Stimulated activated CD8-positive, alpha-beta memory T cell treated with anti-CD3 and anti-CD28 coated beads, Interleukin-7, amount 100 ng/mL, for 24 hours (primary cell): ENCODE measurements at regions not wholly inside any gene's neighbourhood (a gene's known extent, or its start where the extent isn't known, plus 50 kb on each side); places are given as distances from the start of the nearest gene placed in this dataset.

Experiments used
- DNase-seq: peaks from one replicate; pipeline ENCODE4 v3.0.0-alpha.2; 2020; ENCODE audit warnings: low read depth

DNA sequence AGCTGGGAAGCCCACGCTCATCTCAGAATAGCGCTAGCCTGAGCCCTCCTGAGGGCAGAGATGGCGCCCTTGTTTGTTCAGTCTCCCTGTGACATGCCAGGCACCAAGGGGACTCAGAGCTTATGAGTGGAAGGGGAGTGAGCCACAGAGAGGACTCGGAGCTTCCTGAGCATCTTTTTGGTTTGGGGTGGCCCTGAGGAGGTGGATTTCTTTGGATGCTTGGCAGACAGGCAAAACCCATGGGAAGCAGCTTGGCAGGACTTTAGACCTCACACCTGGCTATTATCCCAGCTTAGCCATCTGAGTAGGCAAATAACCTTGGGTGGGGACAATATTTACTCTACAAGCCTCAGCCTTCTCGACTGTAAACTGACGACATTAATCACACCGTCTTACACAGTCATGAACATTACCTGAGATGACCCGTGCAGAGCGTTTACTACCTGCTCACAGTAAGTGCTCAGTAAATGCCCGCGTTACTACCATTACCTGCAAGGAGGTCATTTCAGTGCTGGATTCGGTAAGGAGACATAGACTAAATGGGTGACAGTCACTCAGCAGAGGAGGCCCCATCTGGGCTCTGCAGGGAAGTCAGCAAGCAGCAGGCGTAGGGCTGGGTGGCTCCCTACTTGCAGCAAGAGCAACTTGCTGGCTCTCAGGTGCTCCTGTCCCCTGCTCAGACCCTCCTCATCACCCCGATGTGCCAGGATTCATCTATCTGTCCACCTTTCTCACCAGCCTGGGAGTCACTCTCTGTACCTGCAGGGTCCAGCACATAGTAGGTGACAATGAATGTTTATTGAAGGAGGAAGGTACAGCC lies 54.9 kb downstream of the KLHDC7A start:
- no peak for DNase-seq

DNA sequence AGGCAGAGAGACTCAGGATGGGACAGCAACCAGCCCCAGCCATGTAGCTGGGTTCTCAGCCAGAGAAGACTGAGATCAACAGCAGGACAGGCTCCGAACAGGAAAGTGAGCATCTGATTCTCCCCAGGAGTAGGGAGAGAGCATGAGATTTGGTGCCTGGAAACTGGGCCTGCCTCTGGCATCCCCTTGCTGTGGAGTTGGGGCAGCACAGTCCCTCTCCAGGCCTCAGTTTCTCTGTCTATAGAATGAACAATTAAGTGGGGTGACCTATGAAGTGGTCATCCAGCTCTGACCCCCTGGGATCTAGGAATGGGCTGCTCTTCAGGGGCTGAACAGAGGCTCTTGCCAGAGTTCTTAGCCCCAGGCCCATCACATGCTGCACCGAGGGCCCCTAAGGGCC lies 55.6 kb downstream of the KLHDC7A start:
- no peak for DNase-seq

DNA sequence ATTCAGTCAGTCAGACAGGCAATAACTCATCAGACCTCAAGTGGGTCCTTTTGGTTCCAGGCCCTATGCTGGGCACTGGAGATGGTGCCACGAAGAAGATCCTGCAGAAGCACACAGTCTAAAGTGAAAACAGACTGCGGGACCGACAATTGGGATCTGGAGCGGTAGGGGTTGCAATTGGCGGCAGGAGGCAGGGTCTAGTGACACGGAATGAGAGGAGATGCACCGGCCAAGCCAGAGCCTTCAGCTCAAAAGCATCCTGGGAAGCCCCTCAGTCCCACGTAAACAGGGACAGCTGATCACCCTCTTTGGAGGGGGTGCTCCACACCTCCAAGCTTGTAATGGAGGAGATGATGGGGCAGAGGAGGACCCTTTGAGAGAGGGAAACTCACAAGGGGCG lies 56.2 kb downstream of the KLHDC7A start:
- DNase-seq: no peak

DNA sequence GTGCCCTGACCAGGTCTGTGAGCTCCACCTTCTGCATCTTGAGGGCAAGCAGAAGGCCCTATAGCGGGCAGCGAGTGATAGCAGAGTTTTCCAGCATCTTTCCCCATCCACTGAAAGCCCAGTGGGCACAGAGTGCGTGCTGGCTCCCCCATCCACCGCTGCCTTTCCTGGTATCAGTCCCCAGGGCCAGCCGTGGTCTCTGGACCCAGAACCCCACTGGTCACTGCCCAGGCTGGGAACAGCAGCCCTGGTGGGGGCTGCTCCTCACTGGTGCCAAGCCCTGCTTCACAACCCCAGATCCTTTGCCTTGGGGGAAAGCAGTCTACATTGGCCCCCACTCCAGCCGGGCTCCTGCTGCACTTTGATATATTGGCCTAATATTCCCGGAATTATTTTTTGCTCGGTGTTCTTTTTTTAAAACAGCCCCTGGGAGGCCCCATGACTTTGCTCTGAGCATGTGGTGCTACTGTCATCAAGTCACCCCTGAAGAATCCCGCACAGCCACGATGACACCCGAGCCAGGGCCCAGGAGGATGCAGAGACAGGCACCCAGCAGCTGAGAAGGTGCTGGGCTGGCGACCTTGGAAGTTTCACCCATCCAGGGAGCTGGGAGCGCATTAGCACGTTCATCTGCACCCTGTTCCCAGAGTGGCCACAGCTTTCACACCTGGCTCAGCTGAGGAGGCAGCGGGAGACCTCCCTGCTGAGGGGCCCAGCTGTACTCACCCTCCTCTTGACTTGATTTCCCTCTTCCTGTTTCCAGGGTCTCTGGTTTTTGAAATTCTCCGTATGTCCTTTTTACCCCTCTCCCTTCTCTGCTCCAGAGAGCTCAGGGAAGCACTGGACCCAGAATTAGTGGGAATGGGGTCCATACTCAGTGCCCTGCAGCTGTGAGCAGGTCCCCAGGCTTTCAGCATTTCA lies 56.9 kb downstream of the KLHDC7A start:
- DNase-seq: no peak

DNA sequence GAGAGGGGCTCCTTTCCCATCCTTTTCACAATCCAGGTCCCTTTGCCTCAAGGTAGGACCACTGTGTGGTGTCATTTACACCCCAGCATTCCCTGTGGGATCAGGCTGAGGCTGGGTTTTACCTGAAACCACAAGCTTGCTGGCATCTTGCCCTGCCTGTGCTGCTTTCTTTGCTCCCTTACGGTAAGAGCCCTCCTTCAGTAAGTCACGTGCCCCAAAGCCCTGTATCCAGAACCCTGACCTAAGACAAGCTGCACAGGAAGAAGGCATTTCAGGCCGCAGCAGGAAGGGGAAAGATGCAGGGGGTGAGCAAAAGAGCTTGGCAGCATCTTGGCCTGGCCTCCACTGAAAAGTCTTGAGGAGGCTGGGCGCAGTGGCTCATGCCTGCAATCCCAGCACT lies 58.4 kb downstream of the KLHDC7A start:
- DNase-seq: no peak

DNA sequence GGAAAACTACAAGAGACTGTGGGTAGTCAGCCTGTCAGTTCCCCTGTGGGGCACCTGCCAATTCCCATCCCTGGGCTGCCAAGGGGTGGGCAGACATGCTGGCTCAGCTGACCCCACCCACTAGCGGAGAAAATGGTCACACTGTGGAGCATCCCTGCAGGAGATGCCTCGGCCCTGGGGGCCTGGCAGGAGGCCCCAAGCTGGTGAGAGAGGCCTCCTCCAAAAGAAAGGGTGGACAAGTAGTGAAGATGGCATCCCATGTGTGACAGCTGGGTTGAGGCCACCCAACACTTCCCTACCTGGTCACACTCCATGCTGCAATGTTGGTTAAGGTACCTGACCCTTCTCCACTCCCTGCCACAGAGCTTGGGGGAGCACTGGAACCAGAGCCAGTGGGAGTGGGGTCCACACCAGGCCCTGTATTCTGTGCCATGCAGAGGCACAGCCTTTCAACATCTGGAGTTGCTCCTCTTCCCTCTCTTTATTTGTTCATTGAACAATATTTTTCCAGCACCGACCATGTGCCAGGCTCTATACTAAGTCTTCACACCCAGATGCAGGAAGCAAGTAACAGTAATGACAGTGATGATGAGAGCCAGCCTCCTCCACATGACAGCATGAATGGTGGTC lies 59.5 kb downstream of the KLHDC7A start:
- DNase-seq: no peak

DNA sequence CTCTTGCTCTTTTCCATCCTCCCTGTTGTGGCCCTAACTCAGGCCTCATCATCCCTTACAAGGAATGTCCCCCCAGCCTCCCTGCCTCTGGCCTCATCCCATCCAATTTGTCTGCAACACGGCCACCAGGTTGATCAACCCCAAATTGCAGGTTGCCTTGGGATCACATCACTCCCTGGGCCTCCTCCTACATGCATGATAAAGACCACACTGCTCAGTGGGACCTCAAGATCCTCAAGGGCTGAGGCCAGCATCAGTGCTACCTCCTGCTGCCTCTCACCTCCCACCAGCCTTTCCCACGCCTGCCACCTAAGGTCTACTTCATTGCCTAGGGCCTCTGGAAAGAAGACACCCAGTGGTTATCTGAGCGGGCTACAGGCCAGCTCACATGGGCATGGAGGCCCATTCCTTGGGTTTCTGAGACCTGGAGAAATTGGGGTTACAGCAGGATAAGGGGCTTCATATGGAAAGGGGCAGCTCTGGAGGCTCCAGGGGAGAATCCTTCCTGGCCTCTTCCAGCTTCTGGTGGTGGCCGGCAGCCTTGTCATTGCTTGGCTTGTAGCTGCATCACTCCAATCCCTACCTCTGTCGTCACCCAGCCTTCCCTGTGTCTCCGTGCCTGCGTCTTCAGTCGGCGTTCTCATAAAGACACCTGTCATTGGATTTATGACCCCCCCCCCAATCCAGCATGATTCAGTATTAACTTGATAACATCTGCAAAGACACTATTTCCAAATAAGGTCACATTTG lies 60.5 kb downstream of the KLHDC7A start:
- no peak for DNase-seq

DNA sequence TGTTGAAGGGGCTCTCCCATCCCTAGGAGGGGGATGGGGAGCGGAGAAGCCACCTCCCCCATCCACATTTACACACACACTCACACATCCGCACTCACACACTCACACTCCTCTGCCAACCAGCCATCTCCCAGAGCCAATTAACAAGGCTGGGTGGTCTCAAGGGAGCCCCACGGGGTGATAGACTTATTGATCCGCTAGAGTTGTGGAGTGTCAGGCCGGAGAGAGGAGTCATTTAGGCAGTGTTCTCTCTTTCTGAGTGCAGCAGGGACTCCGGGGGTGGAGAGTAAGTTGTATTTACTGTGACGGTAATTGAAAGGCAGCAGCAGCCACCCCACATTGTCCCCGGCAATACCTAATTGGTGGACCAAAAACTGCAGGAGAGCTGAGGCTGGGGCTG lies 61.6 kb downstream of the KLHDC7A start:
- no peak for DNase-seq

DNA sequence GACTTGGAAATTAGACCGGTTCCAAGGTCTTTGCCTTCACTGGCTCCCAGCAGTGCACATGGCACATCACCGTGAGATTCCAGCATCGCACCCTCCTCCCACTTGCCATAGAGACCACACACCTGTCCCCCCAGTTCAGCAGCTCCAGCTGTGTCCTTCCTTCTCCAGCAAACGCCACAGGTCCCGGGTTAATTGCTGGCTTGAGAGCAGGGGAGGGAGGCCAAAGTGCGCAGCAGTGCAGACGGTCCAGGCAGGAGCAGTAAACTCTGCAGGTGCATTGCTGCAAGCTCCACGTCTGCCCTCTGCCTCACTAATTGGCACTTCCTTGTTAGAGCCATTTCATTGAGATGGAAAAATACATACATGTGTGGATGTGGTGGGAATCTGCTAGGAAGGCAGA lies 65.3 kb downstream of the KLHDC7A start:
- no peak for DNase-seq

DNA sequence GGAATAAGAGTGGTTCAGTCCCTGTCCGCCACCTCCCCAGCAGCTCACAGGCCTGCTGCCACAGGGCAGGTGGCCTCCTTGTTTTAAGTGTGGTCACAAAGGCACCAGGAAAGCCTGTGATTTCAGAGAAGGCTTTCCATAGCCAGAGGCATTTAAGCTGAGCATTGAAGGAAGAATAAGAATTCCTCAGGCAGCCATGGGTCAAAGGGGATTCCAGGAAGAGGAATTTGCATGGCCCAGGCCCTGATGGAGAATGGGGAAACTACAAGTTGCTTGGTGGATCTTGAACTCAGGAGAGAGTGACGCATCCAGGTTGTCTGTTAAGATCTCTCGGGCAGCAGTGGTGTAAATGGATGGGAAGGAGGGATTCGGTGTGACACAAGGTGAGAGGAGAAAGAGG lies 66.7 kb downstream of the KLHDC7A start:
- no peak for DNase-seq

DNA sequence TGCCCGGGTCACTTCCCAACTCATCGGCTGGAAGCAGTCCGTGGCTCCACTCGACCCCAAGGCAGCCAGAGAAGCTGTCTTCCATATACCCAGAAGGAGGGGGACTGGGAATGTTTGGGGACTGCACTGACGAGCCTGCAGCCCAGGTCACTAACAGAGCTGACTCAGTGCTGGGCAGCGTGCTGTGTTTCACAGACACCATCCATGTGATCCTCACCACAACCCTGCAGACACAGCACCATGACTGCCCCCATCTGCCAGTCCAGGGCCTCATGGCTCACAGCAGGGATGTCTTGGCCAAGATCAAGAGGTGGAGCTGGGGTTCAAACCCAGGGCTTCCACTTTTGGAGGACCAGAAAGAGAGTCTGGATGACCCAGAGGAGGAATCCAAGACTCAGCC lies 67.9 kb downstream of the KLHDC7A start:
- DNase-seq: no peak

DNA sequence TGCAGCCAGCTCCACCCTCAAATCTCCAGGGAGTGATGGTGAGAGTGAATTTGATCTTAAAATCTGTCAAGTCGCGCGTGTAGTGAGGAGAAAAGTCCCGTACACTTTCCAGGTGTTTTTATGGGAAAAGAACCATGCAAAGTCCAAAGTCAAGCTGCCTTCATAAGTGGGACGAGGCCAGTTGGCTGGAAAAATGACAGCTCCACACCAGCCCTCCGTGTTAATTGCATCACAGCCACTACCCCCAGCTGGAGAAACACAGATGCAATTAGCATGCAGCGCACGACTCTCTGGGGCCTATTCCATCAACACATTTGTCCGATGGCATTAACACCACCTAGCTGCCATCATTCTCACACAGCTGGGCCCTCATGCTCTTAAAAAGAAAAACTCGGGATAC lies 68.4 kb downstream of the KLHDC7A start:
- no peak for DNase-seq

DNA sequence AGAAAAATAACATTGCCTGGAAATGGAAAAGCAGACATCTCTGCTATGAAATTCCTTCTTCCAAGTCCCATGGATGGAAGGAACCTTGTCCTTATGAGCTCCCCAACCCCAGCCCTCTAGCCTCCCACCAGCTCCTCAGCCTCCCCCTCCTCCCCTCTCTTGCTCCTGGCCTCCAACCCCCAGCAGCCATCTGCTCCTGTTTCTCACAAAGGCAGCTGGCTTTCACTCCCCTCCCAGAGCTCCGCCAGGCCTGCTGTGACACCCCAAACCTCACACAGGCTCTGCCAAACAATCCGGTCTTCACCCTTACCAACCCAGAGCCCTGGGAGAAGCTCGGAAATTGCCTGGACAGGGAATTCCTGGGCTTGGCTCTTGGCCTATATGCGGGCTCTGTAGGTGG lies 69.2 kb downstream of the KLHDC7A start:
- no peak for DNase-seq

DNA sequence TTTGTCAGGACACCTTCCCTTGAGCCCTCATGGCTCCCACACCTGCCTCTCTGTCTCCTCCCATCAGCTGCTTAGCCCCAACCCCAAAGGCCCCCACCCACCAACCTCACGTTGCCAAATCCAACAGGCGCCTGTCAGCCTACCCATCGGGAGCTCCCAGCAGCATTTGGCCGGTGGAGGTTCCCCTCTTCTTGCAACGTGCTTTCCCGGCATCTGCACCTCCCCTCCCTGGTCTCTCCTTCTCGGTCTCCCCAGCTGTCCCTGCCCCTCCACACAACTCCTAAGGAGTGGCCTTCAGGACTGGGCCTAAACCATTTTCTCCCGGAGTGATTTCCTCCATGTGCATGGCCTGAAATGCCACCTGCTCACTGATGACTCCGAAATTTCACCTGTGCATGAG lies 71.9 kb downstream of the KLHDC7A start:
- DNase-seq: no peak

DNA sequence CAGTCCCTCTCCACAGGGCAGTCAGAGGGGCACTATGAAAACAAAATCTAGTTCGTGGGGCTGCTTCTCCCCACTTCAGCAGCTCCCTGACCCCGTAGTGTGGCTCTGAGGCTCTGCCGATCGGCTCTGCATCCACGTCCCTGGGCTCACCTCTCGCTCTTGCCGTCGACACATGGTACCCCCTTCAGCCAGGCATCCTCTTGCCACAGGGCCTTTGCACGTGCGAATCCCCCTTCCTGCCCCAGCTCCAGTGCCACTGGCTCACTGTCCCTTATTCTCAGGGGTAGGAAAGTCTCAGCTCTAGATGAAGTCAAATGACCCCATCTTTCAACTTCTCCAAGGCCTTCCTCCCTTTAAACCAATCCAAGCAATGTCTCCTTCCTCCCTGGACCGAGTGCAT lies 72.7 kb downstream of the KLHDC7A start:
- DNase-seq: no peak

DNA sequence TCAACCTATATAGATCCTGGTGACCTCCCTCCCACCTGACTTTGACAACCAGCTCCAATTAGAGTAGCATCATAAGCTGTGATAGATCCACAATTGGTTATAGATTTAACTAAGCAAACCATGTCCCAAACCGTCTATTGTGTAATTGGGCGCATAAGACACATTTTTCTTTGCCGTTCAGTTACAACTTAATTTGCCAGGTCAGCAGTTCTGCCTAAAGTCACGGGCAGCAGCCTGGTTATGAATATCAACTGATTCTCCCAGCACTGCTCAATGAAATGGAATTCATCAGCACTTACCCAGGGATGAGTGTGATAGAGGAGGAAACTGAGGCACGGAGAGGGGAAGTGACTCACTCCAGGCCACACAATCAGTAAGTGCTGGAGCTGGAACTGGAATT lies 73.4 kb downstream of the KLHDC7A start:
- no peak for DNase-seq

DNA sequence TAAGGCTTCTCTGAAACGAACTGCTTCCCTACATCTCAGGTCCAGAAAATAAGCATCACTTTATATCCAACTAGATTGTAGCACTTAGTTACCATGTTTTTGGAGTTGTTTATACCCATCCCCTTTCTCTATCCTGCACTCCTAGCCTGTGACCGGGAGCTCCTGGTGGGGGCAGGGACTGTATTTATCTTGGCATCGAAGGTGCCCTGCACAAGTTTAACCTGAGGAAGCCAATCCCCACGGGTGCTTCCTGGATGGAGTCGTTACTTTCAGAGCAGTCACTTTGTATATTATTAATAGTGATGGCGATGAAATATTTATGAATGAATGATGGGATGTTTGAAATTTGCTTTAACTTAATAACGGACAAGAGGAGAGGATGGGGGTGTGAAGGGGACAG lies 73.9 kb downstream of the KLHDC7A start:
- no peak for DNase-seq

DNA sequence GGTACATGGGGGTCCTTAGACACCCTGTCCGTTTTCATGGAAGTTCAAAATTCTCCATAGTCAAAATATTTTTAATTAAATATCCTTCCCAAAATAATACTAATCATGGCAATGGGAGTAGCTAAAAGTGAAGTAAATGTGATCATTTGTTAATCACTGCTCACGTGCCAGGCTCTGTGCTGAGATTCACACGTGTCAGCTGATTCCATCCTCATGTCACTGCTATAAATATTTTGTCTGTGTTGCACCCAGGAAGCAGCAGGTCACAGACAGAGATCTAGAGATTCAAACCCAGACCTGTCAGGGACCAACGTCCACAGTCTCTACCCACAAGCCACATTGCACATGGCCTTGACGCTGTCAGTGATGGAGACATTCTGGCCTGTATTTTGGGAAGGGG lies 74.3 kb downstream of the KLHDC7A start:
- no peak for DNase-seq

DNA sequence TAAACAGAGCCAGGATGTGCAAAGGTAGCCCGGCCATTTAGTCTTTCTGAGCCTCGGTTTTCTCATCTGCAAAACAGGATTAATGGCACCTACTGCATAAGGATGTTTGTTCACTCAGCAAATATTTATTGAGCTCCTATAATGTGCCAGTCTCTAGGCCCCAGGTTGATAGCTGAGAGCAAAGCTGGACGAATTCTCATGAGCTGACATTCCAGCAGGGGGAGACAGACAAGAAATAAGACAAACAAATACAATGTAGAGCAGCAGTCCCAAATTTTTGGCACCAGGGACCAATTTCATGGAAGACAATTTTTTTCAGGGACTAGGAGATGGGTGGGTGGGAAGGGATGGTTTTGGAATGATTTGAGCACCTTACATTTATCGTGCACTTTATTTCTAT lies 74.3 kb upstream of the PAX7 start:
- DNase-seq: no peak

DNA sequence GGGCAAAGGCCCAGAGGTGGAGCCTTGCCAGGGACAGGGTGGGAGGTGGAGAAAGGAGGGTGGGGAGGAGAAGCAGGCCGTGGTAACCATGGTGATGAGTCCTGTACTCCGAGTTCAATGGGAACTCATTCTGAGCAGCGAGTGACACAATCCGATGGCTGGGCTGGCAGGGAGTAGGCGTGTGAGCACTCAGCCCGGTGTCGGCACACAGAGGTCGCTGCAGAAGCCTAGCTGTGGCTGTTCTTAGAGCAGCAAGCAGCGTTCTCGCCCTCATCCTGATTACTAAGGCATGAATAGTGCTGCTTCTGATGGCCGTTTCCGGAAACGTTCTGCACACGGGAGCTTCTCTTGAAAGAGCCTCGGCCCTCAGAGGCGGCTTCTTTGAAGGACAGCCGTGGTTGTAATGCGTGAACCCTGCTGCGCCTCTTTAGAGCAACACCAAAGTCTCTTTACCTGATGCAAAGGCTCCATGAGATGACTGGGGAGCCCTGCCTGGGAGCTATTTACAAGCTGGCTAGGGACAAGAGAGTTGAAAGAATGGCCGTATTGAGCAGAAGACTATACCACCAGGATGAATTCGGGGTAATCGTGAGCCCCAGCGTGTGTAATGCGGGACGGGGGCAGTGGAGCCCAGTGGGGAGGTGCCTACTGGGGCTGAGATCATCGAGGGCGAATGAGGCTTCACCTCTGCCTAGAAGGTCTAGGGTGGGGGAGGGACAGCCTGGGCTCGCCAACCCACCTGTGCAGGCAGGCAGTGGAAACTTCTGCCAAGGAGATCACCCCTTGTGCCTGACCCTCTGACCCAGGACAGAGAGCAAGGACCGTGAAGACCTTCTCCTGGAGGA lies 72.8 kb upstream of the PAX7 start:
- DNase-seq: no peak

DNA sequence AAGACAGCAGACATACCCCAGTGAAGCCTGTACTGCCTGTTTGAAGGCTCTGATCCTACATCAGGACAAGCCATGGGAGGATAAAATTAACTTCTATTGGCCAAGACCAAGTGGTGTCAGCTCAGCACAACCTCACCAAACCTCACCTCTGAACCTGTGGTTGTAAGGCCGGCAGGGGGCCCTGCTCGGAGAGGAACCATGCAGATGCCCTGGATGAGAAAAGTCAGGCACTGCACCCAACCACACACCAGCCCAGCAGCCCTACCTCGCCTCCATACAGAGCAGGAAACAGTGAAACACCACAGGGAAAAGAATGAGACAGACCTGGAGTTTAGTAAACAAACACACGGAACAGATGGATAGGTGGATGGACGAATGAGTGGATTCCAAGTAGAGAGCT lies 70.0 kb upstream of the PAX7 start:
- DNase-seq: no peak
